Suprapubic skin (tissue), 4 donors: ENCODE measurements at regions not wholly inside any gene's neighbourhood (a gene's known extent, or its start where the extent isn't known, plus 50 kb on each side); places are given as distances from the start of the nearest gene placed in this dataset.
"Not testable (repeated sequence)": the region's sequence is repeated elsewhere in the genome, so short reads cannot be mapped to it uniquely, and the experiment has no call there.

Experiments
- POLR2A ChIP-seq, 2 donors: fragments of 450-650 bp; IDR thresholded peaks; one replicate each; pipeline ENCODE4 v1.6.1; 2017; ENCODE audit warnings: antibody characterized with exemption in 2 of 2, mild to moderate bottlenecking in 2 of 2, moderate library complexity in 2 of 2
- POLR2AphosphoS5 ChIP-seq, 3 donors: sonication (generic); formaldehyde crosslinking; IDR thresholded peaks; one replicate each; pipeline ENCODE4 v1.6.1; 2017; ENCODE audit warnings: antibody characterized with exemption in 3 of 3
- TF ChIP-seq, protein P1 (sequence below), 2 donors: fragments of 200-600 bp in 1 of 2; fragments of 450-650 bp in 1 of 2; sonication (generic) in 1 of 2; IDR thresholded peaks; one replicate each; pipeline ENCODE4 v1.5.1; 2016 to 2019; ENCODE audit warnings: antibody characterized with exemption in 2 of 2, mild to moderate bottlenecking in 1 of 2, moderate library complexity in 1 of 2

DNA sequence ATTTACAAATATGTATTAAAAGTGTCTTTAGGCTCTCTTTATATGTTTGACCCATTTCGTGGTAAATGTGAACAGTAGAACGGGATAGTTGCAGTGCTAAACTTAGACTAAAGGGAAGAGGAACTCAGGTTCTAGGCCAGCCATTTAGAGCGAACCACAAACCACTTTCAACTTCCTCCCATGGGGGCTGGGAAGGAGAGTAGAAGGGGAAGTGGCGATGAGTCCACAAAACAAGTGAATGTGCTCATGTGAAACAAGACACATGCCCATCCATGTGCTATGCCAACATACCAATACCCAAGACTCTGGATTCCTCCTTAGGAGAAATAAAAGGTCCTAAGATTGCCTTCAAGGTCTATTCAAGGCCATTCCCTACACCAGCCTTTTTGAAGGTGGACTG, 940.4 kb upstream of the FOXG1 start:
- TF ChIP-seq POLR2A, POLR2AphosphoS5 (IDR thresholded peaks at IDR 0.05): not testable (repeated sequence)
- TF ChIP-seq, protein P1, sequence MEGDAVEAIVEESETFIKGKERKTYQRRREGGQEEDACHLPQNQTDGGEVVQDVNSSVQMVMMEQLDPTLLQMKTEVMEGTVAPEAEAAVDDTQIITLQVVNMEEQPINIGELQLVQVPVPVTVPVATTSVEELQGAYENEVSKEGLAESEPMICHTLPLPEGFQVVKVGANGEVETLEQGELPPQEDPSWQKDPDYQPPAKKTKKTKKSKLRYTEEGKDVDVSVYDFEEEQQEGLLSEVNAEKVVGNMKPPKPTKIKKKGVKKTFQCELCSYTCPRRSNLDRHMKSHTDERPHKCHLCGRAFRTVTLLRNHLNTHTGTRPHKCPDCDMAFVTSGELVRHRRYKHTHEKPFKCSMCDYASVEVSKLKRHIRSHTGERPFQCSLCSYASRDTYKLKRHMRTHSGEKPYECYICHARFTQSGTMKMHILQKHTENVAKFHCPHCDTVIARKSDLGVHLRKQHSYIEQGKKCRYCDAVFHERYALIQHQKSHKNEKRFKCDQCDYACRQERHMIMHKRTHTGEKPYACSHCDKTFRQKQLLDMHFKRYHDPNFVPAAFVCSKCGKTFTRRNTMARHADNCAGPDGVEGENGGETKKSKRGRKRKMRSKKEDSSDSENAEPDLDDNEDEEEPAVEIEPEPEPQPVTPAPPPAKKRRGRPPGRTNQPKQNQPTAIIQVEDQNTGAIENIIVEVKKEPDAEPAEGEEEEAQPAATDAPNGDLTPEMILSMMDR (IDR thresholded peaks at IDR 0.05), result not testable (repeated sequence)
